DMS153 (cell line): ENCODE measurements at regions not wholly inside any gene's neighbourhood (a gene's known extent, or its start where the extent isn't known, plus 50 kb on each side); places are given as distances from the start of the nearest gene placed in this dataset.

Experiments used
- DNase-seq: peaks from one replicate; lab custom pipeline; 2025; lab: John Stamatoyannopoulos, UW

DNA sequence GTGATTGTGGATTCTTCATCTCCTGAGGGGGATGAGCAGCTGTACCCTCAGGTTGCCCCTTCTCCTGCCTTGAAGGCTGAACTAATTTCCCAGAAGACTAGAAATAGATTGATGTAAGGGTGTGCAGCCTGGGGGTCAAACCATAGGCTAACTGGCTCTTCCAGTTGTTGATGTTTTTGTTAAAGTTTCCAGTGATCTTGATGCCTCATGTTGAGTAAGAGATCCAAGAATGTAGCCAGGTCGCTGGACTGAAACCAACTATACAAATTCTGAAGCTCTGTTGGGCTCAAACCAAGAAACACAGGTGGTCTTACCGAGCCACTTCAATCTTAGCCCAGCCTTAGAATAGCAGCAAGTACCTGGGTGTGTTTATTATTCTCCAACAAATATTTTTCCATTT is 391.8 kb downstream of the KLF5 start:
- DNase-seq, result no peak

DNA sequence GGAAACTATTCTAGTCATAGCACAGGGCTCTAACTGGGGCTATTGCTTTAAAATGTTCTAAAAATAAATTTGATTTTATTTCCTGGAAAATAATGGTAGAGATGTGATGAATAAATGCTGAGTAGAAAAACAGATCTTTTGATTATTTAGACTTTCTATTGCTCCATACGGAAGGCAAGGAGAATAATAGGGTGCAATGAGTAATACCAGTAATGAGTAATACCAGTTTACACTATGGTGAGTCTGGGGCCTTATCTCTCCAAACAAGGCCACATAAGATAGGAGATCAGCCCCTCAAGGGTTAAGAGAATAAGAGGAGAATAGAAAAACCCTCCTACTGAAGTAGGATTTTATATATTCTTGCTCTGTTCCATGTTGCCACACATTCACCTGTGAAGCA is 390.4 kb downstream of the KLF5 start:
- no peak for DNase-seq

DNA sequence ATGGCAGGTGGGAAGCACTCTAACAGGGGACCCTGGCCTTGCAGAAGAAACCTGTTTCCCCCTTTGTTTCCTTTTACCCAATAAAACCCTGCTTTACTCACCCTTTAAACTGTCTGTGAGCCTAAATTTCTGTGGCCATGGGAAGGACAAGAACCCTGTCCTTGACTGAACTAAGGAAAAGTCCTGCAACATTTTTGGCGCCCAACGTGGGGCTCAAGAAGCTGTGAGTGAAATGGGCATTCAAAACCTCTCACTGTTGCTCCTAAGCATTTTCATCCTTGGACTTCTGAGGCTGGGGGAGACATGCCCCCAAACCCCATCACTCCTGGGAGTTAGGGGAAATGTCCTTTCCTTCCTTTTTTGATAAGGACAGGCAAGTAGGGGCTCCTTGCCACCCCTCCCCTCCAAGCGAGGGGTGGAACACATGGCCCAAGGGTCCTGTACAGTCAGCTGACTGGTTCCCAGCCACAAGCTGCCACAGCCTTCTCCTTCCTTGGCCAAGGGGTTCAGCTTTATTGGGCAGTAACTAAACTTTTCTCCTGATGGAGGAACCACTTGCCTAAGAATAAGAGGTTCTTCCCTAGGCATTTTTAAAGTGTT is 381.6 kb downstream of the KLF5 start:
- no peak for DNase-seq

DNA sequence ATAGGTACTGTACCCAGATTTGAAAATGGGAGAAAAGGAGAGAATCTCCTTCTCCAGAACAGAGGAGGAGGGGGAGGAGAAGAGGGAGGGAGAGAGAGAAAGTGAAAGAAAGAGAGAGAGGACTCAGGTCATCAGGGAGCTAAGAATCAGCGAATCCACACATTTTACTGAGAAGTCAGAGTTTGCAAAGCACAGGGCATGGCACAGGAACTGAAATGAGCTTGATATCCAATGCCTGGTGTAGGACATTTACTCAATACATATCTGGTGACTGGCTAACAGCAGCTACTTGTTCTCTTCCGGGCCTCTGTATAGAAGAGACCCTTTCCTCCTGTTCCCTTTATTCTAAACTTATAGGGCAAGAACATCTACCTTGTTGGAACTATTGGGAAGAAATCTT is 375.1 kb downstream of the KLF5 start:
- no peak for DNase-seq

DNA sequence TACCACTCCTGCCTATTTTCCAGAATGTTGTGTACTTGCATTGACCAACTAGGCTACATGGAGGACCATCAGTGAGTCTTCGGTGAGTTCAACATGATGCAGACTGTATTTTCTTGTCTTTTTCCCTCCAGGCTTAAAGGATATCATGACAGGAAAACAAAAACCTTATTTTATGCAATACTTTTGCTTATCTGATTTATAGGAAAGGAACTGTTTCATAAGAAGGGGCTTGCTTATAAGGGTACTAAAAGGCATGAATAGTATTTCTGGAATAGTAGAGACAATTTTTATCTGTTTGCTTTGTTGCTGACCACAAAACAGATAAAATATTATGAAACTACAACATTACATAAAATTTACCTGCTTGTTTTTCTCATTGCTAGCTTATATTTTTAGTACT is 374.7 kb downstream of the KLF5 start:
- DNase-seq, result no peak

DNA sequence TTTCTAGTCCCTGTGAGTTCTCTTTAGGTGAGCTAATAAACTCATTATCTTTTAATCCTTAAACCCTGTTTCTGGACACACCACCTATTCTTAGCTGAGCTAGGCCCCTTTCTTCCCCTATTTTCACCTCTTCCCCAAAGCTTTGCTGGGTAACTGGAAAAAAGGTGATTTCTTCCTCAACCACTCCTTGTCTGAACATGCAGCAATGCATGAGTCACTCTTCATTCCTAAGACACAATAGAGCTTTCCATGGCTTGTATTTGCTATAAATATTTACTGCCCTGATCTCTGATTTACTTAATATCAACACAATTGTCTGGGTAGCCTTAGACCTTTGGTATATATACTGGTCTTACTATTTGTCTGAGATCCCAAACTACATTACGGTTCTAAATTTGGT is 370.9 kb downstream of the KLF5 start:
- DNase-seq, result no peak

DNA sequence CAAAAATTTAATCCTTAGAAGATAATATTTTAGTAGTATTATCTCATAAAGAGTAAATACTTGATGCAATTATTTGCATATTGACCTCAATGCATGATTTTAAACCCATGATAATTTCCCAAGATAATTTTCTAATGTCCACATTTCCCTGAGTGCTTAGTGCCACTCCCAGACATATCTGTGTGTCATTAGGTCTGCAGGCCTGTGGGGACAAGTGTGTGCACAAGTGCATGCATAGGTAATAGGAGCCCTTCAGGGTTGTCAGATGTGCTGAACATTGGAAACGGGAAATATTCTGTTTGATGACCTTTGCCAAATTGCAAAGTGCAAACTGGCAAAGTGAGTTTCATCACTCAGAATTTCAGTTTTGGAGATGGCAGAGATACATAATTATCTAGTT is 369.9 kb downstream of the KLF5 start:
- no peak for DNase-seq

DNA sequence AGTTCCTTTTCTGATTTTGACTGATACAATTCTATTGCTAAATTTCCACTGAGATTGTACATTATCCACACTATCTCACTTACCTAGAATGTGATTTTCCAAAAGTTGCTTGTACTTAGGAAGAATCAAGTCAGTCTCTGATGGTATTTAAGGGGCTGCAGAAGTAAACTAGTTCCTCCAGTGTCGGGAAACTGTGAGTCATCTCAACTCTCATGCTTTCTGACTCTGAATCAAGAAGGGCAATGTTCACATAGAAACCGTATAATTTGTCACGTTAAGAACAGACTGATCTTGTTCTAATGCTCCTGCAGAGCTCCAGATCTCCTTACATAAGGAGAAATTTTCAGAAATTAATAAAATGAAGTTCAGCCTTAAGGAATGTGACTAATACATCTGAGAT is 369.3 kb downstream of the KLF5 start:
- no peak for DNase-seq

DNA sequence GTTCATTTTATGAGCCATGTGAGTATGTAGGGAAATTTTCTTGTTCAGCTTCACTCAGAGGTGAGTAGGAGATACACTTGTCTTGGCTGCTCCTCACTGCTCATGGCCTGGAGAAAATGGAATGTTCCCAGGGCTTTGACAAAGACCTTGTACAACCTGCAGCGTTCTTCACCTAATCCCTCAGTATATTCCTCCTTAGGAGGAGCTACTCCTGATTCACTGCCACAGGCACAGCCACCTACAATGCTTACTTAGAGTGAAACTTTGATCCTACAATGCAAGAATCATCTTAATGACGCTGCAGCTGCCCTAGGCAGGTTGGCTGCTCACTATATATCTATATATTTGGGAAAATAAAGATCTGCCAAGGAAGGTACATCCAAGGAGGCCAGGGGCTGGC is 364.2 kb downstream of the KLF5 start:
- DNase-seq, result no peak

DNA sequence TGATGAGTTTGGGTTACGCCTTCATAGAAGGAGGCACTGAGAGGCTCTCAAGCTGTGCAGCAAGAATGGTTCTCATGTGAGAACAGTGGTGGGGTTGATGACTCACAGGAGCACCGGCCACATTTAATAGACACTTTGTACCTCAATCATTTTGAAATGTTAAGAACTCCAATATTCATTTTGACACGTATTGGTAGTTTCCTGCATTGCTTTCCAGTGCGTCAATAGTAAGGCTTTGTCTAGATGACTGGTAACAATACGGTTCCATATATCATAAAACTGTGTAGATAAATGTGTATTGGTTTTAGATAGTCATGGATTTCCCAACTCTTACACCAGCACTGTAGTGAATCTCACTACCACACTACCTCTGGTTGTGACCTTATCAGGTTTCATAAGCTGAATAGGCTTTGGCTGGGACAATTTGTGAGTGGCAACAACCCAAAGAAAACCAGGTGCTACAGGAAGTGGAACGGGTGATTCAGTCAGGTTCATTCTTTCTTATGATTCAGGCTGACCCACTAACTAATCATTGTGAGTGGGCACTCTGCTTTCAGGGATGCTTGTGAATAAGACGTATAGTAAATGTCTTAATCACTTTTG is 362.6 kb downstream of the KLF5 start:
- peak; percentile 87 for DNase-seq

DNA sequence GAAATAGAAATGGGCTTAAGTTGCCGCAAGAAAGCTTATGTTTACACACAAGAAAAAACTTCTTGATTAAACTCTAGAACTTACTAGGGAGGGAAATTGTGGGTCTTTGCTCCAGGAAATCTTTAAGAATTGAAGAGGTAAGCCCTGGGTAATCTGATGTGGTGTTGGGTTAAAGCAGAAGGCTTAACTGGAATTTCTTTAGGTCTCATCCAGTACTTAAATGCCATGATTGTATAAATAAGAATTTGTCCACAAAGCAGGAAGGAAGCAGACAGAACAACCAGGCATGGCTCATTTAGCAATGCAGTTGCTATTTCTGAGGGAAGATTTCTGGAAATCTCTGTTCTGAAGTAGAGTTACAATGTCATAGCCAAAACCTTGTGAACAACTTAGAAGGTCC is 360.4 kb downstream of the KLF5 start:
- no peak for DNase-seq

DNA sequence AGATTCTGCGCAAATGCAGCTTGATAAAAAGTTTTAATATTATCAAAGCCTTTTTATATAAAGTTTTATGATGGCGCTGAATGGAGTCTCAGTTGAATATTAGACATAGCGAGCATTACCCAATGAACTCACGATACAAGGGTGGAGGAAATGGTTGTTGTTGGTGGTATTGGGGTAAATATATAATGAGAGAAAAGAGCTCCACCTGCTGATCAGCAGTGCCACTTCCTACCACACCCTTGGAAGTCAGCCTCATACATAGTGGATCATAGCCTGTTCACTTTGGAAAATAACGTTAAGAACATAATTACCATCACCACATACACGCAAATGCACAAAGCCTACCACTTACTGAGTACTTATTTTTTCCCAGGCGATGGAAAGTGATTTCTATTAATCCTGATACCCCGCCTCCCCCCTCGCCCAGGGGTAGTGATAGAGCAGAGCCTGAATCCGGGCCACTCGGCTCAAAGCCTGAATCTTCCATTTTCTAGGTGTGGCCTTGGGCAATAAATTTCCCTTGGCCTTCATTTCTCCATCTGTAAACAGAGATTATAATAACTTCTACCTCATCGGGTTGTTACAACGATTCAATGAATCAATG is 358.3 kb downstream of the KLF5 start:
- no peak for DNase-seq

DNA sequence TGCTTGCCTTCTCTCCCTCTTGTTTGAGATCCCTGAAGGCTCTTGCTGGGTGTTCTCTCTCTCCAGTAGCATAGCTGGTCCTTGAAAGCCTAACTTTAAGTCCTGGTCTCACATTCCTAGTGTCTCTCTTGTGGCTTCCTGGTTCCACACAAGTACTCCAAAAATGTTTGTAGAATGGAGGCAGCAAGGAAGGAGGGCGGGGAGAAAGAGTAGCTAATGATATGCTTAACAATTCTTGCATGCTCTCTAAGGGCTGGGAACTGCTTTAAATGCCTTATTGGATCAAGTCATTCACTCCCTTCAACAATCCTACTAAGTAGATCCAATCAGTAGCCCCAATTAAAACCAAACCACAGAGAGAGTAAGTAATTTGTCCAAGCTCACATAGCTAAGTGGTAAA is 357.3 kb downstream of the KLF5 start:
- DNase-seq, result no peak

DNA sequence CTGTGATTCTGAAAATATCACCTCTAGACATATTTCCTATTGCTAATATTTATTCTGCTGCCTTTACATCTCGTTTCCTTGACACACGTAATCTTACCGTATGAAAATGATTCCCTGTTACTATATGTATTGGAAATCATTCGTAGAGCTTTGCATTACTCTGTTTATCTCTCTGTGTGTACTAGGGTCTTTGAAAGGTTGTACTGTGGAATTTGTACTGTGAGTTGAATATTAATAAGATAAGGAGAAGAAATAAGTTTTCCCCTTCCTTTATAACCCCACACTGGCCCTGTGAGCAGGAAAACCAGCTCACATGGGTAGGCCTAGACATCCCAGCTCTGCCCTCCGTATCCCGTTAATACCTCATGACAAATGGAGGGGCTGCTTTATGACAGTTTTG is 354.9 kb downstream of the KLF5 start:
- DNase-seq, result no peak

DNA sequence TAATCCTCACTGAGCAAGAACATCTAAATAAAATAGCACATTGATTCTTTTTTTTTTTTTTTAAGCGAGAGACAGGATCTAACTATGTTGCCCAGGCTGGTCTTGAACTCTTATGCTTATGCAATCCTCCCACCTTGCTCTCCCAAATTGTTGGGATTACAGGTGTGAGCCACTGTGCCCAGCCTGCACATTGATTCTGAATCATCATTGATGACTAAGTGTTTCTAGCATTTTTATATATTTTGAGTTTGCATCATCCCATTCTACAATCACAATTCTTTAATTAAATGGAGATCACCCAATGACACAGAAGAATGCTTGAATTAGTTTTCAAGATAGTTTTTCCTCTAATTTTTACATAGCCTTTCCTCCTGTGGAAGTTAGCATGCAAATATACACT is 354.1 kb downstream of the KLF5 start:
- DNase-seq, result no peak

DNA sequence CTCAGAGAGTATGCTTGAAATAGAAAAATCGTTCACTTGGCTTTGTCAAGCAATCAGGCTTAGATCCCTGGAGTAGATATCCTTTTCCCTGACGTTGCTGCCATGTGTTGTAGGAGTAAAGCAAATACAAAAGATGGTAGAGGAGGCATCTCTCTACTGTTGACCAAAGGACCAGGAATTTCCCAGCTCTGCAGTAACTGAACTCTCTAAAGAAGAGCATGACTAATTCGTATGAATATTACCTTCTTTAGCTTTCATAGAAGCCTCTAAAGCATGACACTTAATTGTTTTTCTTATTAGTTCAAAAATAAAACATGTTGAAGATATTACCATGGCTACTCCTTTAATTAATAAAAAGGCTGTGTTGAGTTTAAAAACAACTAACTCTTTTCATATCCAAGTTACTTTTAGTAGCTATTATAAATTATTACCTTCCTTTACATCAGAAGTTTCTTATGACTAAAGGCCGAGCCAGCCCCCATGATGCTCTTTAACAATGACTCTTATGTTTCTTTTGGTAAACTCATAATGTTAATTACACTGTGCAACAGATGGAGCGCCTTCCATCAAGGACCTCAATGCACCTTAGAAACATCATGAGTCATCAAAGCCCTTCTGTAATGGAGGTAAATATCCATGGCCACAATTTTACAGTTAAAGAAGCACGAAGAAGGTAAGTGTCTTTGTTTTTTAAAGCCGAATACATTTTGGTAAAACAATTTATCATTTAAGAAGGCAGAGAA is 352.4 kb downstream of the KLF5 start:
- peak; percentile 66 for DNase-seq

DNA sequence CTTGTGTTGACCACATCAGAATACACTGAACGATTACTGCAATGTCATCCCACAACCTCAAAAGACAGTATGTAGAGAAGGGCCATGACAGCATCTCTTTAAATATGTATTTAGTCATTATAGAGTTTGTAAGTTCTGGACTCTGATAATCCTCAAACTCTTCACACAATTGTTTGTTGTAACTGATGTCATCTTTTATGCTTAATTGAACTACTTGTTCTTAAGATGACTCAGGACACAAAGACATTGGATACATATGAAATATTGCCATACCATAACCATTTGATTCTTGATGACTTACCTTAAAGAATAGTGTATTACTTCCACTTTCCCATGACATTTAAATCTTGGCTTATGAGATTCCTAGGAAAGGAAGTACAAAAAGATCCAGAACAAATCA is 347.6 kb downstream of the KLF5 start:
- DNase-seq, result no peak

DNA sequence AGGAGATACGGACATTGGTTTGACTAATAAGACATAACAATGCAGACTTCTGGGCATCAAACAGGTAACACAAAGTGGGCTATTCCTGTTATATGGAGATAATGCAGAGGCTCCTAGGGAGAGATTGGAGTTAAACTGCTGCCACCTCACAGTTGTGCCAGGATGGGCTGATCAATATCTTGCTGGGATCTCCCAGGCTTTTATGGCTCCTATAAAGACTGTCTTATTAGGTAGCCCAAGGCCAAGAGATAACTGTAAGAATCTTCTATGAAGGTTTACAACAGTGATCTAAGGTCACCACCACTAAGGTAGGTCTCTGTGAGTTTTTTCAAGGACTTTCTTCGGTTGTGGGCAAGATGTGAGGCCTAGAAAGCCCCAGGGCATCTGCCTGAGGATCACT is 345.8 kb downstream of the KLF5 start:
- DNase-seq, result no peak

DNA sequence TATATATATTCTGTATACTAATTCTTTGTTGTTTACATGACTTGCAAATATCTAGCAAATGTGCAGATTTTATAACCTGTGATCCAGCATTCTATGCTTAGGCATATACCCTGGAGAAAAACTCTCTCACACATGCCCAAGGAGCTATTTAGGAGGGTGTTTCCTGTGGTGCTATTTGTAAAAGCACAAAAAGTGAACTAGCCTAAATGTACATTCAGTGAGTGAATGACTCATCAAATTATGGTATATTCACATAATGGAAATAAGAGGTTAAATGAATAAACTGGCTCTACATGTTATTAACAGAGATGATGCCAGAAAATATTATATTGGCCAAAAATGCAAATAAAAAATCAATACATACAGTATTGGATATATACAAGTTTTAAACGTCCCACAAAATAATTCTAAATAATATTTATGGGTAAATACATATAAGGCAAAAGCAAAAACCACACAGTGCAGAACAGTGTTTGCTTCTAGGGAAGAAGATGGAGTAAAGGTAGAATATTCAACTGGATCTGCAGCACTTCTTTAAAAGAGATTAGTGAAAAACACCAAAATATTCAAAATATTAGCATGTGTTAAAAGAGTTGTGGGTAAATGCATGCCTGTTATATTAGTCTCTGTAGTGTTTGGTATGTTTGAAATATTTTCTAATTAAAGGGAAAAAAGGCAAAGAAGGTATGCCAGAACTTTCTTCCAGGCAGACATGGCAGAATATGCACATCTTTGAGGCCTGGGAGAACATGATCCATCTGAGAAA is 344.7 kb downstream of the KLF5 start:
- DNase-seq, result no peak

DNA sequence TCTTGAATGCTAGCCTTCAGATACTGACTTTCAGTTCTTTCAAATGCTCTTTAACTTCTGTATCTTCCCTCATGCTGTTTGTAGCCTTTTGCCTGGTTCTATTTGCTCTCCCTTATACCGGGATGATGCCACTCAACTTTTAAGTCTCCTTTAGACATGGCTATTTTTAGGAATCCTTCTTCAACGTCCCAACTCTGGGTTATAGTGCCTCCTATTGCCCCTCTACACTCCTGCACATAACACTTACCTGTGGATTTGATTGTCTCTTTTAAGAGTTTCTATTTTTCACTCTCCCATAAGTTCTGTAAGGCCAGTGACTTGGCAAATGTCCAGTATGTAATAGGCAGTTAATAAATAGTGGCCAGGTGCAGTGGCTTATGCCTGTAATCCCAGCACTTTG is 343.0 kb downstream of the KLF5 start:
- no peak for DNase-seq

DNA sequence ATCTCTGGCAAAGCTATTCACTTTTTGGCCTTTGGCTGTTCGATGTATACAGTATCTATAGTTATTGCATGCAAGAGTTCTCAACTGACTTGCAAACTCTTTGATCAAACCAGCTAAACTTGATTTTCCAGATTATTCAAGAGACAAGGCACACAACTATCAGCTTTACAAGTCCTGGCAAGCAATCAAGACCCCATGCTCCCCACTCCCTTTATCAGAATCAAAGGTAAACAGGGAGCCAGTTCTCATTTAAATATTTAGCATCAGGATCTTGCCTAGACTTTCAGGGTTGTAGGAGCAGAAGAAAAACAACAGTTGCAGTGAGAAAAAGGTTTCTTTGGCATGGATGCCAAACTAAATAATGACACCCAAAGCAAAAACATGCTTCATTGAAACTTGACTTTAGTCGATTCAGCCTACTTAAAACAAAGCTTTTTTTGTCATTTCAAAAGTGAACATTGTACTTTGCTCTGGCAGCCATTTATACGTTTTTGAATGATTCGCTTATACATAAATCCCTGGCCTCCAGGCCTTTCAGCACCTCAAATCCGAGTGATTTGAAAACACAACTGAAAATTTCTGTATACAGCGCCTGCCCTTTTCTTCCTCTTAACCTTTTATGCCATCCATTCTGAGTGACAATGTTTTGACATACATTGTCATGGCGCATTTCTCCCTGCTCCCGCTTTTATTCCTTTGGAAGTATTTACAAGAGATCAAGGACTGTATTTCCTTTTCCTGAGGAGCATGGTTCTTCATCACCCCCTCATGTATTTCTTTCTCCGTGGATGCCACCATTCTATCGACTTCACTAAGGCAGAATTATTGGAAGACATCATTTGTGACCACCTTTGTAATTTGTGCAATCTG is 340.8 kb downstream of the KLF5 start:
- DNase-seq, result no peak
